Tibial nerve (tissue), 4 donors: ENCODE measurements at regions not wholly inside any gene's neighbourhood (a gene's known extent, or its start where the extent isn't known, plus 50 kb on each side); places are given as distances from the start of the nearest gene placed in this dataset.

Experiments
- EP300 ChIP-seq, 2 donors: sonication (generic); formaldehyde crosslinking; IDR thresholded peaks; one replicate each; pipeline ENCODE4 v1.6.1; 2017; ENCODE audit warnings: antibody characterized with exemption in 2 of 2, mild to moderate bottlenecking in 1 of 2
- POLR2A ChIP-seq, 2 donors: fragments of 450-650 bp; IDR thresholded peaks; one replicate each; pipeline ENCODE4 v1.6.1; 2017; ENCODE audit warnings: antibody characterized with exemption in 2 of 2, mild to moderate bottlenecking in 2 of 2, moderate library complexity in 2 of 2
- TF ChIP-seq, protein P1 (sequence below), 5 experiments: fragments of 200-600 bp in 3 of 5; fragments of 450-650 bp in 2 of 5; sonication (generic) in 3 of 5; IDR thresholded peaks; one replicate each; pipeline ENCODE4 v1.5.1; 2016 to 2019; ENCODE audit warnings: antibody characterized with exemption in 5 of 5, mild to moderate bottlenecking in 3 of 5, moderate library complexity in 2 of 5

DNA sequence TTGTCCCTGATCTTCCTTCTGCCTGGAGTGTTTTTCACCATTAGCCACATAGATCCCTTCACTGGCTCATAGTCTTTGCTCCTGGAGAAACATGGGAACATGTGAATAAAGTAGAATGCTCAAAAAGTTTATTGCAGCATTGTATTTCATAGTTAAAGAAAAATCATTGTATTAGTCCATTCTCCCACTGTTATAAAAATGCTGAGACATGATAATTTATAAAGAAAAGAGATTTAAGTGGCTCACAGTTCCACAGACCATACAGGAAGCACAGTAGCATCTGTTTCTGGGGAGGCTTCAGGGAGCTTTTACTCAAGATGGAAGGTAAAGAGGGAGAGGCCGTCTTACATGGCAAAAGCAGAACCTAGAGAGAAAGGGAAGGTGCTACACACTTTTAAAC is 238.3 kb upstream of the OR4E1 start:
- TF ChIP-seq, protein P1, sequence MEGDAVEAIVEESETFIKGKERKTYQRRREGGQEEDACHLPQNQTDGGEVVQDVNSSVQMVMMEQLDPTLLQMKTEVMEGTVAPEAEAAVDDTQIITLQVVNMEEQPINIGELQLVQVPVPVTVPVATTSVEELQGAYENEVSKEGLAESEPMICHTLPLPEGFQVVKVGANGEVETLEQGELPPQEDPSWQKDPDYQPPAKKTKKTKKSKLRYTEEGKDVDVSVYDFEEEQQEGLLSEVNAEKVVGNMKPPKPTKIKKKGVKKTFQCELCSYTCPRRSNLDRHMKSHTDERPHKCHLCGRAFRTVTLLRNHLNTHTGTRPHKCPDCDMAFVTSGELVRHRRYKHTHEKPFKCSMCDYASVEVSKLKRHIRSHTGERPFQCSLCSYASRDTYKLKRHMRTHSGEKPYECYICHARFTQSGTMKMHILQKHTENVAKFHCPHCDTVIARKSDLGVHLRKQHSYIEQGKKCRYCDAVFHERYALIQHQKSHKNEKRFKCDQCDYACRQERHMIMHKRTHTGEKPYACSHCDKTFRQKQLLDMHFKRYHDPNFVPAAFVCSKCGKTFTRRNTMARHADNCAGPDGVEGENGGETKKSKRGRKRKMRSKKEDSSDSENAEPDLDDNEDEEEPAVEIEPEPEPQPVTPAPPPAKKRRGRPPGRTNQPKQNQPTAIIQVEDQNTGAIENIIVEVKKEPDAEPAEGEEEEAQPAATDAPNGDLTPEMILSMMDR (IDR thresholded peaks at IDR 0.05) = no peak
- TF ChIP-seq POLR2A (IDR thresholded peaks at IDR 0.05) (no peak), EP300 (IDR thresholded peaks at IDR 0.05) (no peak)
